PC-9 (cell line): ENCODE measurements at regions not wholly inside any gene's neighbourhood (a gene's known extent, or its start where the extent isn't known, plus 50 kb on each side); places are given as distances from the start of the nearest gene placed in this dataset.

Experiments
- EZH2 ChIP-seq: fragments of 200-600 bp; sonication (generic); IDR thresholded peaks from 2 replicates; pipeline ENCODE4 v1.8.0; 2017; ENCODE audit warnings: antibody characterized with exemption, low read depth
- TF ChIP-seq, protein P1 (sequence below): fragments of 200-600 bp; sonication (generic); conservative IDR thresholded peaks from 2 replicates; pipeline ENCODE4 v1.6.1; 2017; ENCODE audit warnings: mixed run types, antibody characterized with exemption, mild to moderate bottlenecking, moderate library complexity

DNA sequence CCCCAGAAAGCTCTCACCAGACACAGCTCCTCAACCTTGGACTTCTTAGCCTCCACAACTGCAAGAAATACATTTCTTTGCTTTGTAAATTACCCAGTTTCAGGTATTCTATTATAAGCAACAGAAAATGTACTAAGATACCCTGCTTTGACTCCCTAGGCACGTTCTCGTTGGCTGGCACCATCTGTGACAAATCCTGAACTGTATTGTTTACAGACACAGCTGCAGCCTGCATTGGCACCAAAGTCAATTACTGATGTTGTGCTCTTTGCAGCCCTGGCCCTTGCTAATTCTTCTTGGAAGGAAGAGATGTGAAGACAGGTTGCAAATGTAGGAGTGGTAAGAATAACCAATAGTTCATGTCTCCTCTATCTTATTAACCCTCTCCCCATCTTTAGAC lies 72.7 kb upstream of the FAM136A start:
- TF ChIP-seq, protein P1, sequence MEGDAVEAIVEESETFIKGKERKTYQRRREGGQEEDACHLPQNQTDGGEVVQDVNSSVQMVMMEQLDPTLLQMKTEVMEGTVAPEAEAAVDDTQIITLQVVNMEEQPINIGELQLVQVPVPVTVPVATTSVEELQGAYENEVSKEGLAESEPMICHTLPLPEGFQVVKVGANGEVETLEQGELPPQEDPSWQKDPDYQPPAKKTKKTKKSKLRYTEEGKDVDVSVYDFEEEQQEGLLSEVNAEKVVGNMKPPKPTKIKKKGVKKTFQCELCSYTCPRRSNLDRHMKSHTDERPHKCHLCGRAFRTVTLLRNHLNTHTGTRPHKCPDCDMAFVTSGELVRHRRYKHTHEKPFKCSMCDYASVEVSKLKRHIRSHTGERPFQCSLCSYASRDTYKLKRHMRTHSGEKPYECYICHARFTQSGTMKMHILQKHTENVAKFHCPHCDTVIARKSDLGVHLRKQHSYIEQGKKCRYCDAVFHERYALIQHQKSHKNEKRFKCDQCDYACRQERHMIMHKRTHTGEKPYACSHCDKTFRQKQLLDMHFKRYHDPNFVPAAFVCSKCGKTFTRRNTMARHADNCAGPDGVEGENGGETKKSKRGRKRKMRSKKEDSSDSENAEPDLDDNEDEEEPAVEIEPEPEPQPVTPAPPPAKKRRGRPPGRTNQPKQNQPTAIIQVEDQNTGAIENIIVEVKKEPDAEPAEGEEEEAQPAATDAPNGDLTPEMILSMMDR: no peak
- TF ChIP-seq EZH2: no peak
